GM19397 (cell line): ENCODE measurements at regions not wholly inside any gene's neighbourhood (a gene's known extent, or its start where the extent isn't known, plus 50 kb on each side); places are given as distances from the start of the nearest gene placed in this dataset.
"Not testable (repeated sequence)": the region's sequence is repeated elsewhere in the genome, so short reads cannot be mapped to it uniquely, and the experiment has no call there.

Source experiments
- ATAC-seq: cut with Tn5 transposase; IDR thresholded peaks from one replicate; pipeline ENCODE4 v1.9.1; 2021; ENCODE audit warnings: mild to moderate bottlenecking, moderate library complexity; ENCODE audit not compliant: unreplicated experiment

GRCh38 chr1:121001090-121001726 lies 111.6 kb downstream of the PPIAL4A start:
- ATAC-seq, result not testable (repeated sequence)

GRCh38 chr1:121003230-121003629 lies 113.7 kb downstream of the PPIAL4A start:
- not testable (repeated sequence) for ATAC-seq

- not testable (repeated sequence) for ATAC-seq
These were observed 117.3 kb downstream of the PPIAL4A start for GRCh38 chr1:121006826-121007225.

GRCh38 chr1:121007755-121008154 lies 118.2 kb downstream of the PPIAL4A start:
- not testable (repeated sequence) for ATAC-seq

- not testable (repeated sequence) for ATAC-seq
These were observed 119.1 kb downstream of the PPIAL4A start for GRCh38 chr1:121008512-121009215.

- not testable (repeated sequence) for ATAC-seq
These were observed 119.9 kb downstream of the PPIAL4A start for GRCh38 chr1:121009216-121010057.

GRCh38 chr1:121010141-121010540 lies 120.6 kb downstream of the PPIAL4A start:
- ATAC-seq, result not testable (repeated sequence)

- ATAC-seq, result not testable (repeated sequence)
These were observed 123.6 kb downstream of the PPIAL4A start for GRCh38 chr1:121013181-121013580.

- ATAC-seq, result not testable (repeated sequence)
These were observed 126.8 kb downstream of the PPIAL4A start for GRCh38 chr1:121016182-121017028.

- peak; percentile 64 for ATAC-seq
These were observed 130.3 kb downstream of the PPIAL4A start for GRCh38 chr1:121019715-121020349.

- not testable (repeated sequence) for ATAC-seq
These were observed 131.0 kb downstream of the PPIAL4A start for GRCh38 chr1:121020350-121021236.

- not testable (repeated sequence) for ATAC-seq
These were observed 132.1 kb downstream of the PPIAL4A start for GRCh38 chr1:121021716-121022115.

GRCh38 chr1:121032878-121033494 lies 143.4 kb downstream of the PPIAL4A start:
- not testable (repeated sequence) for ATAC-seq

- ATAC-seq, result not testable (repeated sequence)
These were observed 147.2 kb downstream of the PPIAL4A start for GRCh38 chr1:121036792-121037191.

- ATAC-seq, result not testable (repeated sequence)
These were observed 143.2 kb downstream of the FAM72B start for GRCh38 chr1:121040974-121041373.

GRCh38 chr1:121041497-121041896 lies 142.6 kb downstream of the FAM72B start:
- ATAC-seq, result not testable (repeated sequence)

GRCh38 chr1:121042882-121043281 lies 141.3 kb downstream of the FAM72B start:
- not testable (repeated sequence) for ATAC-seq

GRCh38 chr1:121048293-121048752 lies 135.8 kb downstream of the FAM72B start:
- ATAC-seq, result not testable (repeated sequence)
